Jurkat, Clone E6-1 (cell line): ENCODE measurements at regions not wholly inside any gene's neighbourhood (a gene's known extent, or its start where the extent isn't known, plus 50 kb on each side); places are given as distances from the start of the nearest gene placed in this dataset.
A peak's percentile ranks its signal among the peaks of the same experiment; 100 is the strongest.

Experiments used
- DNase-seq: peaks from one replicate; pipeline ENCODE4 v3.0.0-alpha.2; 2011; ENCODE audit warnings: low read depth, low spot score
- H3K4me3 ChIP-seq: 2 replicates; pipeline ENCODE4 v1.5.1; 2011; ENCODE audit warnings: mild to moderate bottlenecking, low read length, control low read depth, moderate library complexity

- no peak overlapping the region for H3K4me3 ChIP-seq
- no peak for DNase-seq
Observed at GRCh38 chr18:37676276-37676675, 110.7 kb upstream of the CELF4 start.

DNA sequence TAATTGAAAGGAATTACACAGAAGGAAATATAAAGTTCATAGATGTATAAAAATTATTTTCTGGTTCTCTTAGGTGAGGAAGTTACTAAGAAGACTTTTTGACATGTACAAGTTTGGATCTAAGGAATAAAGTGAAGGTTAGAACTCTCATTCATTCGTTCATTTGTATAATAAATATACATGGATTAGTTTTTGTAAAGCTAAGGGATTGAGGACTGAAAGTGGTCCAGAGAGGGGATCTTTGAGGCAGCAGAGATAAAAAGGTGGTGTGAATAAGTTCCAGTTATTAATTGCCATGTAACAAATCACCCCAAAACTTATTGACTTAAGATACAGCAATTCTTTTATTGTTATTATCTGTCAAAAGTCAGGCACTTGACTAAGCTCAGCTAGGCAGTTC is 110.1 kb upstream of the CELF4 start:
- DNase-seq: no peak
- no peak overlapping the region for H3K4me3 ChIP-seq

- no peak overlapping the region for H3K4me3 ChIP-seq
- no peak for DNase-seq
Observed at GRCh38 chr18:37674570-37674969, 109.0 kb upstream of the CELF4 start.

GRCh38 chr18:37673671-37674070 is 108.1 kb upstream of the CELF4 start:
- no peak for DNase-seq
- H3K4me3 ChIP-seq: no peak overlapping the region

- no peak for DNase-seq
- H3K4me3 ChIP-seq: no peak overlapping the region
Observed at GRCh38 chr18:37672932-37673595, 107.5 kb upstream of the CELF4 start.

GRCh38 chr18:37672001-37672400 is 106.4 kb upstream of the CELF4 start:
- H3K4me3 ChIP-seq: no peak overlapping the region
- no peak for DNase-seq

DNA sequence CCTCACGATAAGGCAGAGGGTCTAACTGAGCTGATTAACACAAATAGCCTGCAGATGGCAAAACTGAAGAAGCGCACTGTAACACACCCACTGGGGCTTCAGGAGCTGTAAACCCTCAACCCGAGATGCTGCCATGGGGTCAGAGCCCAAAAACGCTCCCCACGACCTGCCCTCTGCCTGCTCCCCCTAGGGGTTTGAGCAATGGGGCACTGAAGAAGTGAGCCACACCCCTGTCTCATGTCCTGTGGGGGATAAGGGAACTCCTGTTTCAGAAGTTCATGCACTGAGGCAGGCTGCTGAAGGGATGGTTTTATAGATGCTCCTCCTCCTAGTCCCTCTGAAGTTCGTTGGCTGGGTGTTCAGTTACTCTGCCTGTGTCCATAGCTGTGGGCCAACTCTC is 105.9 kb upstream of the CELF4 start:
- DNase-seq: no peak
- H3K4me3 ChIP-seq: no peak overlapping the region

DNA sequence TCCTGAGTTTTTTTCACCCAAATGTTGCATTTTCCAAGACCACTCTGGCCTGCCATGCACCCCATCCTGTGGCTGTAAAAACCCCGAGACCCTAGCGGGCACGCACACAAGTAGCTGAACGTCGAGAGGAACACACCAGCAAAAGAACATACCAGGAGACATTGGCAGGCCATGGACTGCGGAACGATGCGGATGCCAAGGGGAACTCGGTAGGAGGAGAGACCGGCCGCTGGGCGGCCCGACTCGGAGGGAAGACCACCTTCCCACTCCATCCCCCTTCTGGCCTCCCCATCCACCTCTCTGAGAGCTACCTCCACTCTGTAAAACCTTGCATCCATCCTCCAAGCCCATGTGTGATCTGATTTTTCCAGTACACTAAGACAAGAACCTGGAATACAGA is 105.5 kb upstream of the CELF4 start:
- DNase-seq: no peak
- no peak overlapping the region for H3K4me3 ChIP-seq

DNA sequence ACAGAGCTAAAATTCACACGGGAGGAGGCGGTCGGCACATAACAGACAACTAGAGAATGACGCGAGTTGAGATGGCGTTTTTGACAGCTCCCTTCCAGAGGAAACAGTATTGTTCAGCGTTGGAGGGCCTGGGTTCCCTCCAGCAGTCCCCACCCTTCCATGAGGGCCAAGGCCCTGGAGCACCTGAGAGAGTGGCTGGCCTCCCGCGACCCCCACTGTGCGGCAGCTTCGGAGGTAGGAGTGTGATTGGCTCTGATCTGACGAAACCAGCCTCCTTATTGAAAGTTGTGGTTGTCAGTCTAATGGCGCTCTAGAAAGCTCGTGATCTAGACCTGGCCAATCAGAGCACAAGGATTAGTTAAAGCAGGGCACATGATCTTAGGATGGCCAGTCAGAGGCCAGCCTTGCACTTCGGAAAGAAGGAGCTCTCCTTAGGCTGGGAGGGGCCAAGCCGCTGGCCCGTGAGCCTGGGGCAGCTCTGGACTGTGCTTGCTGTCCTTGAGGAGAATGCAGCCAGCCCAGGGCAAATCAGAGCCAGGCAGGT is 104.5 kb upstream of the CELF4 start:
- DNase-seq: no peak

DNA sequence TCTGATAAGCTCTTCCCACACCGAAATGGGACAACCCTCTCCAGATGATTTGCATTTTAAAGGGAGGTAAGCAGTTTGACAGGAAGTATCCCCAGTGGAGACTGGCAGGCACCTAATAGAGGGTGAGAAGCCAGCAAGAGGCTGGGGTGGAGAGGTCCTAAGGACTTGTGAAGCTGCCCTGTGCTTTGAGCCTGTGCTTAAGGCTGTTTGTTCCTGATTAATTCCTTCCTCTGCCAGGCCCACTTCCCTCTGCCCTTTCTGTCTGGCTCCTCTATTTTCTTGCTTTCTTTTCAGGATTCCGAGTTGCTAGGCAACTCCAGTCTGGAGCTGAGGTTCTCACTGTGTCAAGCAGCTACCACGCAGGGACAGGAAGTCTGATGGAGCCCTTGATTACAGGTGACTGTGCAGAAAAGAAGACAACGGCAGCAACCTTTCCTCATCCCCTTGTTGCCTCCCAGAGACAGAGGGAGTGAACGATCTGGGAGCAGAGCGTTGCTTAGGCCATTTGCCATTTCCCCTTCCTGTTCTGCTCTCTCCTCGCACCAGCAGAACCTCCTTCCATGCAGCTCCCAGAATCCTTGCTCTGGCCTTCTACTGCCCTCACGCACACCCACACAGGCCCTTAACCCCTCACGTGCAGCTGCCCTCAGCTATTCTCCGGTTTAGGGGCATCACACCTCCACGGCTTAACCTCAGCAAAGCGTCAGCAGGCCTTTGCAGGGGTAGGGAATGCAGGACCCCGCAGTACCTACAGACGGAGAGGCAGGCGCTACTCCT is 103.6 kb upstream of the CELF4 start:
- peak; percentile 11 for DNase-seq
- no peak overlapping the region for H3K4me3 ChIP-seq

More for the DNA sequence above, 104.5 kb upstream of the CELF4 start:
- no peak overlapping the region for H3K4me3 ChIP-seq

DNA sequence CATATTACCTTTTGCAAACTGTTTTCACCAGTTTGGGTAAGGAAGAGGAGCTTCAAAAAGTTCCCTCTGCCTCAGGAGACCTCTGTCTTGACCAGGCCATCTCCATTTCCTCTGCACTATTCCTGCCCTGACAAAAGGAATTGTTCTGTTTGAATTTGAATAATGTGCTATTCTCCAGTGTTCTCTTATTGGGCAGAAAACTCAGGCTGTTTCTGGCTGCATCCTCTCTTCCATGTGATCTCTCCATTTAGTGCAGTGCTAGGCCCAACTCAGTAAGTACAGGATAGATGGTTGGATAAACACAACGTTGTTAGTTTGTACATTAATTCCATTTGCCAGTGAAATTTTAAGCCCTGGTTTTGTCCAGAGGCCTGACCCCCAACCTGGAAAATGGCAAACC is 102.2 kb upstream of the CELF4 start:
- H3K4me3 ChIP-seq: no peak overlapping the region
- no peak for DNase-seq

- DNase-seq: no peak
- H3K4me3 ChIP-seq: no peak overlapping the region
Observed at GRCh38 chr18:37666991-37667390, 101.4 kb upstream of the CELF4 start.

- no peak for DNase-seq
Observed at GRCh38 chr18:37666451-37666850, 100.9 kb upstream of the CELF4 start.

GRCh38 chr18:37665346-37665745 is 99.7 kb upstream of the CELF4 start:
- H3K4me3 ChIP-seq: no peak overlapping the region
- DNase-seq: no peak

More at GRCh38 chr18:37666451-37666850, 100.9 kb upstream of the CELF4 start:
- no peak overlapping the region for H3K4me3 ChIP-seq

DNA sequence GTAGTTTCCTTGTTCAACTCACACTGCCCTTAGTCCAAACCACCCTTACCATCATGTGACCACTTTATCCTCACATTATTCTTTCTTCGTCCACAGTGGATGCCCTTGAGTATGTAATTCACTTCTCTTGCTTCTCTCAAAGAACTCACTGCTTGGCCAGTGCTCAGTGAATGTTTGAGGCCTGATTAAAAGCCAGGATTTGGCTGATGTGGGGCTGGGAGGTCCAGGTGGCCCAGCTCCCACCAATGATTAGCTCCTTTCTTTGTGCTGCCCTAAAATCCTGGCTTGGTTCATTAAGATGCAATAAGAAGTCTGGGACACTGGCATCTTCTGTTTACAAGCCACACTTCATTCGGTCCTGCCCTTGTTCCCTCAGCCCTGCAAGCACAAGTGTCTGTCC is 97.8 kb upstream of the CELF4 start:
- DNase-seq: no peak
- no peak overlapping the region for H3K4me3 ChIP-seq

DNA sequence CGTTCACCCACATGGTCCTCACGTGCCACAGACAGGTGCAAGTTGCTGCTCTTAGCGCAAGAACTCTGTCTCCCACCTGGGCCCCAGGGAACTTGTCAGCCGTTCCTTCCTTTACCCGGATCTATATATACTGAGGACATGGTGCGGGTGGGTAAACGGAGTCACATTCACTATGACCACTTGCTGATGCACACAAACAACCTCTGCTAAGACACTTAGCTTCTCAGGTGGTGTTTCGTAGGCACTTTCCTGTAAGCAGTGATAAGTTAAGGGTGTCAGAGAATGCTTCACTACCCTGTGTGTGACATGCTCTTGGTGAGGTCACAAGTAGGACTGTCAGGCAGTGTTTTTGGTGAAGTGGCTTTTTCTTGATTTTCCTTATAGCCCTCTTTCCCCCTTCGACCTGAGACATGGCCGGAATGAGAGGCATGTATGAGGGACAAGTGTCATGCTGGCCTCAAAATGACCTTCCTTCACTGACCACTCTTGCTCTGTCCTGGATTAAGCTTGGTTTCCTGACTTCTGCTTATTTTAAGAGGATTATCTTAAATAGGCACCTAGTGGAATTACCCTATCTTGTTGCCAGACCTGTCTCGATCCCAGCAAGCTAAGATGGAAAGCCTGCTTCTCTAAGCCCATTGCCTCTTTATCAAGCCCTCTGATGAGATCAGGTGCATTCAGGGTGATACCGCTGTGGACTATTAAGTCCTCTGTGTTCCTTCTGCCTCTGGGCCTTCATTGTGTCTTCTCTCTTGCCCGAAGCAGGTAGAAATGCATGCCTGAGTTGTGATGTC is 97.1 kb upstream of the CELF4 start:
- no peak overlapping the region for H3K4me3 ChIP-seq
- no peak for DNase-seq

DNA sequence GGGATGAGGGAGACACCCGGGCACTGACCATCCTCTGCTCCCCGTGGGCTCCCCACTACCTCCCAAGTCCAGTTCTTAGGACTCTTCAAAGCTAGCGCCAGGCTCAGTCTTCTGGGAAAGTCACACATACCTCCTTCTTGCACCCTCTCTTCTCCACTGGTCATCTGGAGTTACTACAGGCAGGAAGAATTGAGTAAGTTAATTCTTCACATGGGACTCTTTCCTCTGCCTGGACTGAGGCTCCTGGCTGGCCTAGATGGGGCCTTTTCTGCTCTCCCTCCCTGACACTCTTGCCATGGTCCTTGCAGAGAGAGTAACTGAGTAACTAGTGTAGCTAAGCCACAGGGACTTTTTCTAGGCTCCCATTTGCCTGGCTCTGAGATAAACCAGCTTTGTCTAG is 96.5 kb upstream of the CELF4 start:
- DNase-seq: no peak
- no peak overlapping the region for H3K4me3 ChIP-seq

GRCh38 chr18:37661478-37661877 is 95.9 kb upstream of the CELF4 start:
- H3K4me3 ChIP-seq: no peak overlapping the region
- no peak for DNase-seq

- H3K4me3 ChIP-seq: no peak overlapping the region
- no peak for DNase-seq
Observed at GRCh38 chr18:37661061-37661460, 95.5 kb upstream of the CELF4 start.

GRCh38 chr18:37660658-37661057 is 95.1 kb upstream of the CELF4 start:
- no peak overlapping the region for H3K4me3 ChIP-seq
- DNase-seq: no peak
